SH-SY5Y (cell line): ENCODE measurements at regions not wholly inside any gene's neighbourhood (a gene's known extent, or its start where the extent isn't known, plus 50 kb on each side); places are given as distances from the start of the nearest gene placed in this dataset.

Source experiments
- GATA2 ChIP-seq: IDR thresholded peaks from 2 replicates; pipeline ENCODE4 v1.6.1; 2011; ENCODE audit warnings: mild to moderate bottlenecking, low read depth, low read length
- GATA3 ChIP-seq: IDR thresholded peaks from 2 replicates; pipeline ENCODE4 v1.6.1; 2011; ENCODE audit warnings: low read depth, mild to moderate bottlenecking, low read length, moderate library complexity

GRCh38 chr5:103428411-103428871 lies 134.1 kb downstream of the NUDT12 start:
- TF ChIP-seq GATA2 = no peak
- TF ChIP-seq GATA3 = no peak
